A673 (cell line): ENCODE measurements at regions not wholly inside any gene's neighbourhood (a gene's known extent, or its start where the extent isn't known, plus 50 kb on each side); places are given as distances from the start of the nearest gene placed in this dataset.

Experiments
- BruUV-seq: library from RNA; stranded (reverse); fragments of 400-500 nt; replicated peaks from 2 replicates; lab custom pipeline; 2021; lab: Mats Ljungman, UMichigan
- CTCF ChIA-PET: fragments of 300-600 bp; sonication (Branson Sonifier 250); formaldehyde crosslinking; loops from one replicate; lab custom pipeline; 2022; ENCODE audit warnings: antibody characterized with exemption; lab: Charles Lee
- POLR2A ChIA-PET: fragments of 300-600 bp; sonication (Branson Sonifier 250); formaldehyde crosslinking; loops from one replicate; lab custom pipeline; 2022; ENCODE audit warnings: antibody characterized with exemption; ENCODE audit not compliant: low non-redundant PET; lab: Charles Lee
- DNase-seq: peaks from one replicate; pipeline ENCODE4 v3.0.0-alpha.2; 2015; ENCODE audit warnings: low spot score
- H3K27ac ChIP-seq: fragments of 200-600 bp; sonication (generic); 2 replicates; pipeline ENCODE4 v1.5.1; 2016; ENCODE audit warnings: mixed run types, low read depth, mild to moderate bottlenecking, mixed read lengths, antibody characterized with exemption, low read length; ENCODE audit not compliant: poor library complexity, severe bottlenecking
- H3K27me3 ChIP-seq: fragments of 200-600 bp; sonication (generic); replicated peaks from 2 replicates; pipeline ENCODE4 v1.6.1; 2017; ENCODE audit warnings: mixed run types, low read depth, mild to moderate bottlenecking, mixed read lengths, antibody characterized with exemption, low read length; ENCODE audit not compliant: insufficient read depth, poor library complexity
- H3K36me3 ChIP-seq: fragments of 200-600 bp; sonication (generic); 2 replicates; pipeline ENCODE4 v1.6.1; 2016; ENCODE audit warnings: mixed run types, mild to moderate bottlenecking, mixed read lengths, antibody characterized with exemption, low read length; ENCODE audit not compliant: insufficient read depth, poor library complexity, severe bottlenecking
- H3K4me1 ChIP-seq: fragments of 200-600 bp; sonication (generic); 2 replicates; pipeline ENCODE4 v1.6.1; 2017; ENCODE audit warnings: mixed run types, mild to moderate bottlenecking, mixed read lengths, antibody characterized with exemption, low read length; ENCODE audit not compliant: insufficient read depth, poor library complexity, severe bottlenecking
- H3K4me3 ChIP-seq: fragments of 200-600 bp; sonication (generic); 2 replicates; pipeline ENCODE4 v1.5.1; 2016; ENCODE audit warnings: low read depth, mixed run types, mild to moderate bottlenecking, mixed read lengths, low read length; ENCODE audit not compliant: poor library complexity, severe bottlenecking
- H3K9me3 ChIP-seq: fragments of 200-600 bp; sonication (generic); 2 replicates; pipeline ENCODE4 v1.6.1; 2016; ENCODE audit warnings: mixed run types, low read depth, mild to moderate bottlenecking, mixed read lengths, antibody characterized with exemption, low read length; ENCODE audit not compliant: poor library complexity, severe bottlenecking
- CTCF ChIP-seq: fragments of 300-800, 200-600 bp; sonication (generic); conservative IDR thresholded peaks from 2 replicates; pipeline ENCODE4 v1.5.1; 2017; ENCODE audit warnings: low read depth, mild to moderate bottlenecking, antibody characterized with exemption, low read length, moderate library complexity, mixed read lengths
- EZH2 ChIP-seq: fragments of 200-600 bp; sonication (generic); IDR thresholded peaks from 2 replicates; pipeline ENCODE4 v1.6.1; 2017; ENCODE audit warnings: borderline replicate concordance, low read depth, mild to moderate bottlenecking, mixed read lengths, antibody characterized with exemption, low read length; ENCODE audit not compliant: poor library complexity, severe bottlenecking
- intact Hi-C: fragments of 100-400 bp; cut with micrococcal nuclease; formaldehyde crosslinking; loops from one replicate; pipeline ENCODE4 v1.10.0; 2022; ENCODE audit not compliant: unreplicated experiment

GRCh38 chr9:81256368-81256767 lies 433.0 kb downstream of the TLE1 start:
- BruUV-seq = no TSS peak
- Histone ChIP-seq H3K9me3 (peaks cover 3% of the 10 kb centered on the region), H3K27ac (no peak overlapping the region), H3K4me3 (no peak overlapping the region), H3K27me3 (peaks cover 6% of the 10 kb centered on the region), H3K36me3 (no peaks in the 10 kb centered on the region), H3K4me1 (no peaks in the 10 kb centered on the region)
- ChIA-PET POLR2A (no interaction called here), CTCF (no interaction called here)
- intact Hi-C loops = no loop called here
- DNase-seq = no peak
- TF ChIP-seq CTCF (no peak), EZH2 (no peak)

- no peaks in the 10 kb centered on the region for H3K4me1 ChIP-seq
- TF ChIP-seq EZH2 = no peak
- TF ChIP-seq CTCF = no peak
- H3K4me3 ChIP-seq = no peak overlapping the region
- DNase-seq = no peak
- intact Hi-C loops = no loop called here
- CTCF ChIA-PET = no interaction called here
- H3K9me3 ChIP-seq = no peaks in the 10 kb centered on the region
- H3K27me3 ChIP-seq = no peaks in the 10 kb centered on the region
- H3K27ac ChIP-seq = no peak overlapping the region
- no peaks in the 10 kb centered on the region for H3K36me3 ChIP-seq
- BruUV-seq = no TSS peak
- POLR2A ChIA-PET = no interaction called here
Observed at GRCh38 chr9:81250606-81251005, 438.7 kb downstream of the TLE1 start.

GRCh38 chr9:81250041-81250440 lies 439.3 kb downstream of the TLE1 start:
- no peaks in the 10 kb centered on the region for H3K4me1 ChIP-seq
- BruUV-seq = no TSS peak
- no peaks in the 10 kb centered on the region for H3K36me3 ChIP-seq
- intact Hi-C loops = no loop called here
- POLR2A ChIA-PET = no interaction called here
- no peak for DNase-seq
- no peaks in the 10 kb centered on the region for H3K27me3 ChIP-seq
- H3K27ac ChIP-seq = no peak overlapping the region
- no peaks in the 10 kb centered on the region for H3K9me3 ChIP-seq
- TF ChIP-seq CTCF = no peak
- TF ChIP-seq EZH2 = no peak
- CTCF ChIA-PET = no interaction called here
- no peak overlapping the region for H3K4me3 ChIP-seq
